Neural progenitor cell (in vitro differentiated cells): ENCODE measurements at regions not wholly inside any gene's neighbourhood (a gene's known extent, or its start where the extent isn't known, plus 50 kb on each side); places are given as distances from the start of the nearest gene placed in this dataset.

Experiments
- DNase-seq: peaks from one replicate; pipeline ENCODE4 v3.0.0-alpha.2; 2016; ENCODE audit warnings: low spot score
- H2AFZ ChIP-seq: fragments of 200-600 bp; sonication (generic); replicated peaks from 2 replicates; pipeline ENCODE4 v1.6.1; 2016; ENCODE audit warnings: antibody characterized with exemption
- H3F3A ChIP-seq: fragments of 200-600 bp; sonication (generic); 2 replicates; pipeline ENCODE4 v1.6.1; 2016; ENCODE audit warnings: antibody characterized with exemption, low read depth
- H3K27ac ChIP-seq: fragments of 200-600 bp; sonication (generic); 2 replicates; pipeline ENCODE4 v1.5.1; 2016; ENCODE audit warnings: mild to moderate bottlenecking
- H3K27me3 ChIP-seq: fragments of 200-600 bp; sonication (generic); 2 replicates; pipeline ENCODE4 v1.6.1; 2016; ENCODE audit warnings: mild to moderate bottlenecking, moderate library complexity
- H3K36me3 ChIP-seq: fragments of 200-600 bp; sonication (generic); 2 replicates; pipeline ENCODE4 v1.5.1; 2016
- H3K4me1 ChIP-seq: fragments of 200-600 bp; sonication (generic); 2 replicates; pipeline ENCODE4 v1.6.1; 2016; ENCODE audit warnings: mixed run types
- H3K4me2 ChIP-seq: fragments of 200-600 bp; sonication (generic); 2 replicates; pipeline ENCODE4 v1.6.1; 2016
- H3K4me3 ChIP-seq: fragments of 200-600 bp; sonication (generic); 2 replicates; pipeline ENCODE4 v1.5.1; 2016
- H3K79me2 ChIP-seq: fragments of 200-600 bp; sonication (generic); 2 replicates; pipeline ENCODE4 v1.6.1; 2016; ENCODE audit warnings: low read depth
- H3K9ac ChIP-seq: fragments of 200-600 bp; sonication (generic); 2 replicates; pipeline ENCODE4 v1.6.1; 2016
- H3K9me3 ChIP-seq: fragments of 200-600 bp; sonication (generic); 2 replicates; pipeline ENCODE4 v1.5.1; 2016; ENCODE audit warnings: low read depth
- H4K20me1 ChIP-seq: fragments of 200-600 bp; sonication (generic); 2 replicates; pipeline ENCODE4 v1.6.1; 2016; ENCODE audit warnings: low read depth
- H3K27ac Mint-ChIP-seq: 3 replicates; pipeline ENCODE4 v1.8.0; 2021; ENCODE audit warnings: mixed read lengths
- H3K27me3 Mint-ChIP-seq: 2 replicates; pipeline ENCODE4 v1.8.0; 2022; ENCODE audit warnings: low read depth, mild to moderate bottlenecking, inconsistent platforms, moderate library complexity, mixed read lengths; ENCODE audit not compliant: insufficient read depth
- H3K36me3 Mint-ChIP-seq: 3 replicates; pipeline ENCODE4 v1.8.0; 2021; ENCODE audit warnings: mixed read lengths
- H3K4me1 Mint-ChIP-seq: 3 replicates; pipeline ENCODE4 v1.8.0; 2021; ENCODE audit warnings: mixed read lengths
- H3K4me3 Mint-ChIP-seq: 3 replicates; pipeline ENCODE4 v1.8.0; 2021; ENCODE audit warnings: mild to moderate bottlenecking, moderate library complexity, mixed read lengths
- H3K9me3 Mint-ChIP-seq: 3 replicates; pipeline ENCODE4 v1.8.0; 2020; ENCODE audit warnings: mixed read lengths
- EZH2 ChIP-seq: fragments of 200-600 bp; sonication (generic); IDR thresholded peaks from 2 replicates; pipeline ENCODE4 v1.6.1; 2017; ENCODE audit warnings: antibody characterized with exemption, mild to moderate bottlenecking, moderate library complexity
- EZH2phosphoT487 ChIP-seq: fragments of 200-600 bp; sonication (generic); IDR thresholded peaks from 2 replicates; pipeline ENCODE4 v1.6.1; 2017; ENCODE audit warnings: antibody characterized with exemption
- TF ChIP-seq, protein P1 (sequence below): fragments of 200-600 bp; sonication (generic); IDR thresholded peaks from 2 replicates; pipeline ENCODE4 v1.5.1; 2017; ENCODE audit warnings: antibody characterized with exemption, mild to moderate bottlenecking

DNA sequence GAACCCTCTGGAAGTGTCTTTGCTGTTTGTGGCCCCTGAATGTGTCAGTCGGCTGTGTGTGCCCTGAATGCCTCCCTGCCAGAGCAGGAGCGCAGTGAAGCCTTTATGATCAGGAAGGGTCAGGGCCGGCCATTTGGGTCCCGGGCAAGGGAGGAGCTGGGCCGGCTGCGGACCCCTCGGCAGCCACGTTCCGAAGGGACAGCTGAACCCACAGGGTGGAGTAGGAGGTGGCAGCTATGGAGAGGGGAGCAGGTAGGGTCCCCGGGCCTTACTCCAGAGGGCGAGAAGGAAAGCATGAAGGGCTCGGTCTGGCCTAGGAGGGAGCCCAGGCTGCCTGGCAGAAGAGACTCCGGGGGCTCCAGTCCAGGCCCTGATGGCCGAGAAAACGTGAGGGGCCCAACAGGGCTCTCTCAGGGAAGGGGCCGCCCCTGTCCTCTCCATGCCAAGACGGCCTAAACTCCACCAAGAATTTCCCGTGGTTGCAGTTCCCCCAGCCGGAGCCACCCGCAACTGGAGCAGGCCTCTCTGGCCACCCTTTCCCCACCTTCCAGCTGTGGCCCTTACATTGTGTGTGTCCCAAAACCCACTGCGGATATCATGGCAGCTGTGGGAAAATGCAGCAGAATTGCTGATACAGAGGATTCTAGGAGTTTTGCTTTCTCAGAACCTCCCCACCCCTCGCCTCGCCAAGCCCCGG, 182.2 kb upstream of the STK26 start:
- peak overlapping the region; percentile 63 for H3K27ac Mint-ChIP-seq
- no peaks in the 10 kb centered on the region for H3F3A ChIP-seq

DNA sequence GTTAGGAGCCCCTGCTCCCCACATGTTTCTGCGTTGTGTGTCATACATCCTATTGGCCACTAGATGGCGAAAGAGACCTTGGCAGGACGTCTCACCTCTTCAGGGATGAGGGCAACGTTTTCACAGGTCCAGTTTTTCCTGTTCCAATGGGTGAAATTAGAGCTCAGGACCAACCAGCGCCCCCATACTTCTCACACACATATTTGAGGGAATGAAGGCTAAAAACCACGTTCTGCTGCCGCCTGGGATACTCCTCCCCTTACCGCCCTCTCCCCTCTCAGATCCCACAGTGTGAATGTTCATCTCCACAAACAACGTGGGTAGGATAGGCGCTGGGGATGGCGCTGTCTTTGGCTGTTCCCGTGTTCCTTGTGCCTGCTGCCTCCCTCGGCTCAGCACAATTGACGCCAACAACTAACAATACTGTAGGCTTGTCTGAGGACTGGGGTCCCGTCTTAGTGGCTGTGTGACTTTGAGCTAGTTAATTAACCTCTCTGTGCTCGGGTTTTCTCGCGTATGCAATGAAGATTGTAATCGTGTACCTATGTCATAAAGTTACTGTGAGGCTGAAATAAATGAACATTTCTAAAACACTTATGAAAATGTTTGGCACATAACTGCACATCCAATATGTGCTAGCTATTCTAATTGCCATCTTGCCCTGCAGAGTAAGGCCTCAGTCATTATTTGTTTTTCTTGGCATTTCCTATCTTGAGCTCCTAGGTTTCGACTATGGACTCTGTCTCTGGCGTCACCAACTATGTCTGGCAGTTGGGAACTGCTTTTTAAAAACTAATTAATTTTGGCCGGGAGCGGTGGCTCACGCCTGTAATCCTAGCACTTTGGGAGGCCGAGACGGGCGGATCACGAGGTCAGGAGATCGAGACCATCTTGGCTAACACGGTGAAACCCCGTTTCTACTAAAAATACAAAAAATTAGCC, 181.3 kb upstream of the STK26 start:
- H3K36me3 Mint-ChIP-seq = no peaks in the 10 kb centered on the region
- TF ChIP-seq EZH2phosphoT487 (no peak), EZH2 (no peak)
- TF ChIP-seq, protein P1, sequence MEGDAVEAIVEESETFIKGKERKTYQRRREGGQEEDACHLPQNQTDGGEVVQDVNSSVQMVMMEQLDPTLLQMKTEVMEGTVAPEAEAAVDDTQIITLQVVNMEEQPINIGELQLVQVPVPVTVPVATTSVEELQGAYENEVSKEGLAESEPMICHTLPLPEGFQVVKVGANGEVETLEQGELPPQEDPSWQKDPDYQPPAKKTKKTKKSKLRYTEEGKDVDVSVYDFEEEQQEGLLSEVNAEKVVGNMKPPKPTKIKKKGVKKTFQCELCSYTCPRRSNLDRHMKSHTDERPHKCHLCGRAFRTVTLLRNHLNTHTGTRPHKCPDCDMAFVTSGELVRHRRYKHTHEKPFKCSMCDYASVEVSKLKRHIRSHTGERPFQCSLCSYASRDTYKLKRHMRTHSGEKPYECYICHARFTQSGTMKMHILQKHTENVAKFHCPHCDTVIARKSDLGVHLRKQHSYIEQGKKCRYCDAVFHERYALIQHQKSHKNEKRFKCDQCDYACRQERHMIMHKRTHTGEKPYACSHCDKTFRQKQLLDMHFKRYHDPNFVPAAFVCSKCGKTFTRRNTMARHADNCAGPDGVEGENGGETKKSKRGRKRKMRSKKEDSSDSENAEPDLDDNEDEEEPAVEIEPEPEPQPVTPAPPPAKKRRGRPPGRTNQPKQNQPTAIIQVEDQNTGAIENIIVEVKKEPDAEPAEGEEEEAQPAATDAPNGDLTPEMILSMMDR = peak; percentile 74
- peak; percentile 72 for DNase-seq
- no peaks in the 10 kb centered on the region for H3K36me3 ChIP-seq
- H3K9ac ChIP-seq = no peak overlapping the region
- no peak overlapping the region for H3K4me3 Mint-ChIP-seq
- peaks cover 5% of the 10 kb centered on the region for H3K9me3 ChIP-seq
- H2AFZ ChIP-seq = no peak overlapping the region
- H3K27me3 ChIP-seq = no peaks in the 10 kb centered on the region
- H3K4me1 Mint-ChIP-seq = peaks cover 5% of the 10 kb centered on the region
- no peaks in the 10 kb centered on the region for H3K9me3 Mint-ChIP-seq
- H3K4me3 ChIP-seq = no peak overlapping the region
- no peaks in the 10 kb centered on the region for H4K20me1 ChIP-seq
- H3K27ac Mint-ChIP-seq = peak overlapping the region; percentile 63
- peaks cover 6% of the 10 kb centered on the region for H3K27me3 Mint-ChIP-seq
- no peak overlapping the region for H3K27ac ChIP-seq
- no peak overlapping the region for H3K4me2 ChIP-seq
- no peaks in the 10 kb centered on the region for H3K4me1 ChIP-seq
- H3F3A ChIP-seq = no peaks in the 10 kb centered on the region
- no peaks in the 10 kb centered on the region for H3K79me2 ChIP-seq

More for the DNA sequence above, 182.2 kb upstream of the STK26 start:
- Histone ChIP-seq H3K9me3 (peaks cover 5% of the 10 kb centered on the region), H3K79me2 (no peaks in the 10 kb centered on the region), H3K9ac (no peak overlapping the region), H3K27me3 (no peaks in the 10 kb centered on the region), H3K4me3 (no peak overlapping the region), H3K4me2 (no peak overlapping the region), H3K27ac (no peak overlapping the region), H2AFZ (peak overlapping the region; percentile 15), H3K36me3 (no peaks in the 10 kb centered on the region), H3K4me1 (no peaks in the 10 kb centered on the region), H4K20me1 (no peaks in the 10 kb centered on the region)
- no peaks in the 10 kb centered on the region for H3K36me3 Mint-ChIP-seq
- H3K4me1 Mint-ChIP-seq = peaks cover 5% of the 10 kb centered on the region
- no peak overlapping the region for H3K4me3 Mint-ChIP-seq
- TF ChIP-seq, protein P1 = no peak
- TF ChIP-seq EZH2phosphoT487 (no peak), EZH2 (no peak)
- no peak for DNase-seq
- H3K27me3 Mint-ChIP-seq = peaks cover 6% of the 10 kb centered on the region
- no peaks in the 10 kb centered on the region for H3K9me3 Mint-ChIP-seq

GRCh38 chrX:131843987-131844386, 179.1 kb upstream of the STK26 start:
- Histone ChIP-seq H3K4me3 (no peak overlapping the region), H3K79me2 (no peaks in the 10 kb centered on the region), H3K4me1 (no peaks in the 10 kb centered on the region), H3K27me3 (no peaks in the 10 kb centered on the region), H3F3A (no peaks in the 10 kb centered on the region), H3K36me3 (no peaks in the 10 kb centered on the region), H3K4me2 (no peak overlapping the region), H3K27ac (no peak overlapping the region), H3K9ac (no peak overlapping the region), H3K9me3 (no peaks in the 10 kb centered on the region), H2AFZ (no peak overlapping the region), H4K20me1 (no peaks in the 10 kb centered on the region)
- Mint-ChIP-seq H3K27ac (no peak overlapping the region), H3K27me3 (peaks cover 6% of the 10 kb centered on the region), H3K36me3 (no peaks in the 10 kb centered on the region), H3K4me3 (no peak overlapping the region), H3K4me1 (peaks cover 5% of the 10 kb centered on the region), H3K9me3 (no peaks in the 10 kb centered on the region)
- no peak for DNase-seq
- TF ChIP-seq EZH2 (no peak), EZH2phosphoT487 (no peak)
- TF ChIP-seq, protein P1 = no peak
